ENCODE measurements at regions not wholly inside any gene's neighbourhood (a gene's known extent, or its start where the extent isn't known, plus 50 kb on each side); places are given as distances from the start of the nearest gene placed in this dataset.

DNA sequence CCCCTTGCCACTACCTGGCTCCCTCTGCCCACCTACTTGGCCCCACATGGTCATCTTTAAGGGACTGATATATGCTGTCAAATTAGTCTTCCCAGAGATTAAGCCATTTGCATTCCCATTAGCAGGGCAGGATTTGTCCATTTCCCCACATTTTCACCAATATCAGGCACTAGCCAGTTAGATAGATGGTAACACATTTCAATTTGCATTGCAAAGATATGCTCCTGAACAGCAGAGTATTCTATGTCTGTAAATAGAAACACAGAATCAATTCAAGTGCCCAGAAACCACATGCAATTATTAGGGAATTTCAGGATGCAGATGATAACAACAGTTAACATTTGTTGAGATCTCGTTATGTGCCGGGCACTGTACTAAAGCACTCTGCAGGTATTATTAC is 92.6 kb upstream of the IL12B start:
- DNase-seq (ENCODE audit: low read depth), result no peak

DNA sequence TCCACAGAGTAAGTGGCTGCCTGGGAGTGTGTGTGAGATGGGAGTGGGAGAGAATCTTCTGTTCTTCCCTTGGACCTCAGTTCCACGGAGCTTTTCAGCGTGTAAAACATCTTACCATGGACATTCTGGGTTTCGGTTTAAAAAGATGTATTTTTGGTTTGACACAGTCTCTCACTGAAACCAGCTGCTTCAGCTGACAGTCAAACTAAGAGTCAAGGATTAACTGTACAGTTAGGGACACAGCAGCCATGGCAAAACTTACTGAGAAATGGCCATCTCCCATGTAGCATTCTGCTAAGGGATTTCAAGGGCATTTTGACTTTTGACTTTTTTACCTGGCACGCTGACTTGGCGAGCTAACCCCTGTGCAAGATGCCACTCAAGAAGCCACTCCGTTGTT is 93.8 kb upstream of the IL12B start:
- DNase-seq (ENCODE audit: low read depth), result no peak

DNA sequence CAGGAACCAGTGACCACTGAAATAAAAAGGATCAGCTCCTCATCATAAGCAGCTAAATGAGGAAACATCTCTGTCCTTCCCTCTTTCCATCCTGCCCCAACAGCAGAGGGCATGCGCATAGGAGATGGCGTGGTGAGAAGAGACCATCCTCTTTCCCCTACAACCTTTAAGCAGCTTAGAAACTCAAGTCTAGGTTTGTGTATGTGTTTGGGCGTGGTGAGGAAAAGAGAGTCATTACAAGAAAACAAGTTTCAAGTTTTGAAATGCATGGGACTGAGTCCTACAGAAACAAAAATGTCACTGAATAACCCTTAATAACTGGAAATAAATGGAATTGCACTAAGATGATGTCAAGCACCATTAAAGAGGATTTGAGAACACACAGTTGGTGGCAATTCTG is 96.4 kb upstream of the IL12B start:
- DNase-seq (ENCODE audit: low read depth), result no peak

GRCh38 chr5:159427180-159428012 is 97.1 kb upstream of the IL12B start:
- DNase-seq (ENCODE audit: low read depth), result no peak

DNA sequence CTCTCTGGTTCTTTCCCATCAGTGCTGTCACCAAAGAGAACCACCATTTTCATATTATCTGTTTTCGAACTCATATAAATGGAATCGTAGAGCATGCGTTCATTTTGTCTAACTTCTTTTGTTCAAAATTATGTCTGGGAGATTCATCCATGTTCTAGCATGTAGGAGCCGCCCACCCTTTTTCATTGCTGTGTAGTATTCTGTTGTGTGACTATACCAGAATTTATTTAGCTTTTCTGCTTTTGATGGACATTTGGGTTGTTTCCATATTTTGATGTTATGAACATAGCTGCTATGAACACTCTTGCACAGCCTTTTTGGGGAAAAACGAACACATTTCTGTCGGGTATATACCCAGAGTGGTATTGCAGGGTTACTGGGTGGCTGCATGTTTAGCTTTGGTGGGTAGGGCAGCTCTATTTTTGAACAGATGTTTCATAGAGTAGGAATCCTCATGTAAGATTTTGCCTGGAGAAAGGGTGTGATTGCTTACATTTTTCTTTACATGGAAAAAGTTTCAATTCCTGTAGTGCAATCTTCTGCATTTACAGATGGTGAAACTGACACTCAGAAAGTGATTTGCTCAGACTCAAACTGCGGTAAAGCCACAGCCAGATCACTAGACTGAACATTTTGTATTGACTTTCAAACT is 100.2 kb upstream of the IL12B start:
- DNase-seq (ENCODE audit: low read depth), result no peak

DNA sequence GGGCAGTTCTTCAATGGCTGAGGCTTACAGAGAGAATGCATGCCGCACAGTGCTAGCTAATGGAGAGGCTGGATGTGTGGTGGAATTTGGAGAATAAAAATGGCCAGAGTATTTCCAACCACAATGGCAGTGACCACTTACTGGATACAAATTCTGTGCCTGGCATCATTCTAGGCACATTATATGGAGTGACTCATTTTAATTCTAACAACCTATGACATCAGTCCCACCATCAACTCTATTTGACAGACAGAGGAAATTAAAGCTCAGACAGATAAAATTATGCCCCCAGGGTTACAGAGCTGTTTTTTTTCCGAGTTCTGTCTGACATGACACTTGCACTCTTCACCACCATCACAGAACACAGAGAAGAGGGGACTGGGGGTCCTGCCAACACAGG is 105.6 kb upstream of the IL12B start:
- no peak for DNase-seq (ENCODE audit: low read depth)

DNA sequence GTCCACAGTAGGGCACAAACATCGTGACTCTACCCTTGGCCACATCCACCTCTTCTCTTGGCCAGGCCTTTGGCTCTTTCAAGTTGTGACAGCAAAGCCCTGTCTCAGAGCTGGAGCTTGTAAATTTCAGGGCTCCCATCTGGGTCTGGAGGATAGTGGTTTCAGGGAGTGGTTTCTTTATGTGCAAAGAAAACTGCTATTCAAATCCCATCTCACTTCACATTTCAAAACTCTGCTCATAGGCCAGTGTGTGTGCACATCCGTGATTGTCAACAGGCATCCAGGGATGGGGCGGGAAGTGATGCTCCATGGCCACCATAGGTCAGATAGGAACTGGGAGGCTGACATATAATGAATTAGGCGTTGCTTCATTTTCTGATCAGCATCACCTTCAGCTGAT is 107.8 kb upstream of the IL12B start:
- no peak for DNase-seq (ENCODE audit: low read depth)

DNA sequence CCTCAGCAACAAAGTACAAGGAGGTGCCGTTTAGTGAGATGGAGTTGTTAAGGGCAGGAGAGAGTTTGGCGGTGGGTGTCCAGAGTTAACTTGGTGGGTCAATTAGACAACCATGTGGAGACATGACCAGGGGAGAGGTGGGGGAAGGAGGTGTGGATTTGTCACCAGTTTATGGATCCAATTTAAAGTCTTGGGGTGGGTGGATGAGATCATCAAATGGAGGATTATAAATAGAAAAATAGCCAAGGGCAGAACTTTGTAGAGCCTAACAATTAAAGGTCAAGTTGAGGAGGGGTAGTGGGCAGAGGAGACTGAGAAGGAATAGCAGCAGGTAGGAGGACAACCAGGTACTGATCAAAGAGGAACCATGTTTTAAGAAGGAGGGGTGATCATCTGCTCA is 108.7 kb upstream of the IL12B start:
- DNase-seq (ENCODE audit: low read depth), result no peak

GRCh38 chr5:159440235-159440634 is 109.9 kb upstream of the IL12B start:
- DNase-seq (ENCODE audit: low read depth), result no peak

GRCh38 chr5:159440968-159441367 is 110.7 kb upstream of the IL12B start:
- no peak for DNase-seq (ENCODE audit: low read depth)

DNA sequence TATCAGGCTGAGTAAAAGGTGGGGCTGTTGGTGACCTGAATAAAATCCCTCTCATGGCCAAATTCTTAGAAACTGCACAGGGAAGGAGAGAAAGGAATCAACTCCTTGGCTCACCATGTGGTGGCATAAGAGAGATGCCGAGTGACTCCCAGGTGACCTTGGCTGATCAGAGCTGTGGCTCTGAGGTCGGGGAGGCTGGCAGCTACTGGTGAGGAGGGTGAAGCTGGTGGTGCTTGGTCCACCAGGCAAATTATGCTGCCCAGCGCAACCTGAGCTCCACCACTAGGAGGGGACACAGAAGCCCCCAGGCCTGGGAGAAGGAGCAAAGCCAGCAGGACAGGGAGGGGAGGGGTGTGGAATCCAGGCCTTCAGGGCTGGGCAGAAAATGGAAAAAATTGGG is 111.2 kb upstream of the IL12B start:
- no peak for DNase-seq (ENCODE audit: low read depth)

- no peak for DNase-seq (ENCODE audit: low read depth)
These were observed 112.0 kb upstream of the IL12B start for GRCh38 chr5:159442206-159442850.

DNA sequence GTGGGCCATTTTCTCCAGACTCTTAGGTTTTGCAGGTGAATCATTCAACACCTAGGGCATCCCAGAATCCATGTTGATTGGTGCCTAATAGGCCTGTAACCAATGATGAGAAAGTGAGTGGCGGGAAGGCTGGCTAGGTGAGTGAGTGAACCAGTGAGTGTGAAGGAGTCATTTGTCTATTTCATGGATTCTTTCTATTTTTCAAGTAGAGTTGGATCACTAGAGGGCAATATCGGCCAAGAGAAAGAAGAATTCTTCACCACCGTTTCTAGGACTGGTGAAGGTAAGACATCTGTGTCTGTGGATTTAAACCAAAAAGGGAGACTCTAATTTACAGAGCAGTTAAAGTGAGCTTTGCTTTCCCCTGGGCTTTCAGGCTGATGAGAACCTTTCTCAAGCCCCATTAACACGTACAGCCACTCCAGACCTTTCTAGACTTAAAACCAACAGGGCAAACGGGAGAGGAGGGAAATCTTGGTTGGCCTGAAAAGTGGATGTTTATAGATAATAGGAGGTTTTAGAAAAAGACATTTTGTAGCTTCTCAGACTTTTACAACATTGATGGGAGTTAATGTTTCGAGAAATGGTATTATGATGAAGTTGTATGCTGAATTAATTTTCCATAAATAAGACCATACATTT is 114.3 kb upstream of the IL12B start:
- DNase-seq (ENCODE audit: low read depth), result no peak

DNA sequence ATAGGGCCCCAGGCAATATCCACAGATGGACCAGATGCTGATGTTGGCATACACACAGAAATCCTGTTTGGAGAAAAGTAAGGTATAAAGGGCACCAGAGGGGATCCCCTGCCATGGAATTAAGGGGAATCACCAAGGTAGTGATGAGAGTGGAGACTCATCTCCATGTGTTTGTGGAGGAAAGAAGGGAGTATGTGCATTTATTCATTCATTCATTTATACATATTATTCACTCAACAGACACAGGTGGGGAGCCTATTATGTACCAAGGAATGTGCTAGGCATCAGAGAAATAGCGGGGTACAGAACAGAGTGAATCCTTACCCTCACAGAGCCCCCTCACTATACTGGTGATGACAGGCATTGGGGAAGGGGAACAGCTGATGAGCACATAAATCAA is 116.8 kb upstream of the IL12B start:
- DNase-seq (ENCODE audit: low read depth), result no peak

DNA sequence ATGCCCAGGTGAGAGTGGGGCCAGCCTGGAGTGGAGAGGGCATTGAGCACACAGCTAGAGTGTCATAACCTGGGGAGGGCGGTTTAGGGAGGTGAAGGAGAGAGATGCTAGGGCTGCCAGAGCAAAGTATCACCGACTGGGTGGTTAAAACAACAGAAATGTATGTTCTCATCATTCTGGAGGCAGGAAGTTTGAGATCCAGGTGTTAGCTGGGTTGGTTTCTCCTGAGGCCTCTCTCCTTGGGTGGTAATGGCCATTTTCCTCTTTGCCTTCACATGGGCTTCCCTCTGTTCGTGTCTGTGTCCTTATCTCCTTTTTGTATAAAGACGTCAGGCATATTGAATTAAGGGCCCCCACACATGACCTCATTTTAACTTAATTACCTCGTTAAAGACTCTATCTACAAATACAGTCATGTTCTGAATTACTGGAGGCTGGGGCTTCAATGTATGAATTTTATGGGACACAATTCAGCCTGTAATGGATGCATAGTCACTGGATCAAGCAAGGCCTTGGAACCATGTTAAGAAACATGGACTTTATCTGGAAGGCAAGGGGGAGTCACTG is 118.6 kb upstream of the IL12B start:
- DNase-seq (ENCODE audit: low read depth), result no peak

GRCh38 chr5:159449925-159450324 is 119.6 kb upstream of the IL12B start:
- DNase-seq (ENCODE audit: low read depth), result no peak

DNA sequence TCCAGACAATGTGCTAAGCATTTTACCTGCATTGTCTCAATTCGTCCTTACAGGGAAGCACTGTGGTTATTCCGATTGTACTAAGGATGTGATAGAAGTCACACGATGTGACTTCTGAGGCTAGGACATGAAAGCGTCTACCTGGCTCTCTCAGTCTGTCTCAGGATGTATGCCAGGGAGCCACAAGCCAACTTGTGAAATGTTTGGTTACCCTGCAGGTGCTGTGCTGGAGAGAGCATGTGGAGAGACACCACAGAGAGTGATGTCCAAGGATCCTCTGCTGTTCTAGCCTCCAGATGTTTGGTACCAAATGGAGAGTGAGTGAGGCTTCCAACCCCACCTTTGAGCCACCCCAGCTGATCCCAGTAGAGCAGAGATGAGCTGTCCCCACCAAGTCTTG is 120.1 kb upstream of the IL12B start:
- DNase-seq (ENCODE audit: low read depth), result no peak

GRCh38 chr5:159451197-159452052 is 121.1 kb upstream of the IL12B start:
- no peak for DNase-seq (ENCODE audit: low read depth)

DNA sequence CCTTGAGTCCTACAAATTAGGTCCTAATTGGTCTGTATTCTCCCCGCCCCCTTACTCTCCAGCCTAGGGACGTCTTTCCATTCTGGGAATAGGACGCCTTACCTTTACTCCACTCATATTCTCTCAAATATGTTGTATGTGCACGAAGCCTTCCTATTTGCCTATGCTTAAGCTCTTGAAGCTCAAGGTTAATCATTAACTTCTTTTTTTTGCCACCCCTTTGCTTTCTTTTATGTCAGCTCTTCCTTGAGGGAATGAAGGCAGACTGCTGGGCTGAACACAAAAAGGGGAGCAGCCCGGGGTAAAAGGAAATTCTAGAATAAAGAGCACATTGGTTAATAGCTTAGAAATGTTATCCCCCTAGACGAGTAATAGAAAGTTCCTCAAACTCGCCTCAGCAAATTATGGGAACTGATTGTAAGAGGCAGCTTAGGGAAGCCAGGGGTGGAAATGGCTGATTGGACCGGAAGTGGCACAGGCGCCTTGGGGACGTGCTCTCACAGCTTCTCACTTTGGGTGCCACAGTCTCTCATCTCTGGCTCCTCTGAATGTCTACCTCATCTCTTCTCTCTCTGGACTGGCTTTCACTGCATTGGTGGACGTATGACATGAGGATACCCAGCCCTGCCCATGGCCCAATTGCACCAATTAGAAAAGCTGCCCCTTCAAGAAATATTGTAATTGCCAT is 122.3 kb upstream of the IL12B start:
- DNase-seq (ENCODE audit: low read depth), result no peak

- DNase-seq (ENCODE audit: low read depth), result no peak
These were observed 122.9 kb upstream of the IL12B start for GRCh38 chr5:159453209-159453608.

- DNase-seq (ENCODE audit: low read depth), result no peak
These were observed 126.0 kb upstream of the IL12B start for GRCh38 chr5:159456261-159456660.
